Spinal cord (tissue), 9 donors: ENCODE measurements at regions not wholly inside any gene's neighbourhood (a gene's known extent, or its start where the extent isn't known, plus 50 kb on each side); places are given as distances from the start of the nearest gene placed in this dataset.

ENCODE experiments used
- DNase-seq, 6 donors: peaks; one replicate each; pipeline versions ENCODE4 v3.0.0 to v3.0.0-alpha.2; 2013 to 2015; ENCODE audit warnings: low spot score in 6 of 6, low read depth in 4 of 6
- H3K27ac ChIP-seq: one replicate; pipeline ENCODE4 v1.5.1; 2013; ENCODE audit warnings: low read depth, low read length, control low read depth
- H3K27me3 ChIP-seq: one replicate; pipeline ENCODE4 v1.6.1; 2013; ENCODE audit warnings: low read length; ENCODE audit not compliant: control insufficient read depth, insufficient read depth
- H3K36me3 ChIP-seq: one replicate; pipeline ENCODE4 v1.6.1; 2013; ENCODE audit warnings: low read length; ENCODE audit not compliant: control insufficient read depth, insufficient read depth
- H3K4me1 ChIP-seq: one replicate; pipeline ENCODE4 v1.6.1; 2013; ENCODE audit warnings: low read length; ENCODE audit not compliant: control insufficient read depth, insufficient read depth
- H3K4me3 ChIP-seq: one replicate; pipeline ENCODE4 v1.5.1; 2013; ENCODE audit warnings: low read depth, low read length, control low read depth
- H3K9me3 ChIP-seq: one replicate; pipeline ENCODE4 v1.6.1; 2013; ENCODE audit warnings: low read length; ENCODE audit not compliant: control insufficient read depth, insufficient read depth
- WGBS: methylation state at CpG from one replicate; pipeline ENCODE4 v1.1.5; 2013; ENCODE audit warnings: missing lambda C conversion rate; ENCODE audit not compliant: insufficient coverage; 5-methylcytosine and 5-hydroxymethylcytosine counted together
- donor health status: healthy.

GRCh38 chr14:32027255-32027939 is 49.7 kb upstream of the ARHGAP5 start:
- H3K27ac ChIP-seq, result no peak overlapping the region
- H3K9me3 ChIP-seq, result no peaks in the 10 kb centered on the region
- no peaks in the 10 kb centered on the region for H3K27me3 ChIP-seq
- no peaks in the 10 kb centered on the region for H3K36me3 ChIP-seq
- H3K4me3 ChIP-seq, result no peak overlapping the region
- no peaks in the 10 kb centered on the region for H3K4me1 ChIP-seq
- no peak for DNase-seq
- WGBS, result 40% methylated on average over 1 of the region's 5 CpGs
